DMS53 (cell line): ENCODE measurements at regions not wholly inside any gene's neighbourhood (a gene's known extent, or its start where the extent isn't known, plus 50 kb on each side); places are given as distances from the start of the nearest gene placed in this dataset.

Experiments used
- DNase-seq: peaks from one replicate; lab custom pipeline; 2025; lab: John Stamatoyannopoulos, UW

DNA sequence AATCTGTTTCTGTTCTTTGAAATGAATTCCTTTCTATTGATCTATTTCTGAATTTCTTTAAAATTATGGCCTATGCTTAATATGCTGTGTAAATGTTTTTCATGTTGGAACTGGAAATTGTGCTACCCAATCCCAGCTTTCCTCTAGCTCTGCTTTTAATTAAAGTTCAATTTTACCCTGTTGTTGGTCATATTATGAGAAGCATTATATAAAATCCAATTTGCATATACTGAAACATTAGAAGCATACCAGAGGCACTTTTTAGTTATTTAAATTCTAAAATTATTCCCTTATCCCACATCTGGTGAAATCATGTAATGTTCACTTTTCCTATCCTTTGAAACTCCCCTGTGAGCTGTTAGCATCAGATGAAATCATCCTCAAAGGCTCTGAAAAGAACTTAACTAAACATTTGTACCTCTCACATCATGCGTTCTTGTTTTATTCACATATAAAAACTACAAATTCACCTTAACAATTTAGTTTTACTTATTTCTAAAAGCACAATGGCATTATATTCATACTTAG, 160.6 kb upstream of the COL21A1 start:
- no peak for DNase-seq

DNA sequence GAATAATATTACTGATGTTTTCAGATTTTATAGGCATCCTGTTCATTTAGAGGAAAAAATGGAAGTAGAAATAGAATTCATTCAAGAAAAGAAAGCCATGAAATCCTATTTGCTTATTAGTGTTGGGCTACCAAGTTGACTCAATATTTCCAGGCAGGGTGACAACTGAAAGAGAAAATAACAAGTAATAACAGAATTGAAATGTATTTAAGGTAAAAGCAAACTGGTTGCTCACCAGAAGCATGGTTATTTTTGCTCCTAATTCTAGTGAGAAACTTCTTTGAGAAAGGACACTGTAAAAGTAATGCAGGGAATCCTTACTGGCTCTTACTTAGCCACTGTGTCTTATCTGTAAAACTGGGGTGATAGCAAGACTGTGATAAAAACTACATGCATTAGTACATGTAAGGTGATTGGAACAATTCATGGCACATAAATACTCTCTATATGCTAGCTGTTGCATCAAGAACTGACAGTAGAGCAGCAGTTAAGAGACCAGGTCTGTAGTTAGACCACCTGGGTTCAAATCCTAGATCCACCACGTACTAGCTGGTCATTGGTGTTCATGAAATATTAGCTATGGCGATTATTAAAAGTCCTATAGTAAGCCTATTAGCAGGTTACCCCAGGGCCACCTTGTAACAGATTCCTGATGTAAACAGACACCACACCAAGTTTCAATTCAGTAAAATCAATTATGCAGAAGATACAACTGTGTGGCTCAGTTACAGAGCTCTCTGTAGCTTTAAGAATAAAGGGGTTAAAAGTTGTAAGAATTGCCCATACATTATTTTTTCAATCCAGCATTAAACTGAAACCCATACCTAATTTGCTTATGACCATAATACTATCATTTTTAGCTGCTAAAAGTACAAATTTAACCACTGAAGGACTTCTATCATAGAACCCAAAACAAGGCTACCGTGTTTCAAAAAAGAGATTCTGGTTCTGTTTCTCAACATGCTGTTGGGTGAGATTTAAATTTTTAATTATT, 159.2 kb upstream of the COL21A1 start:
- DNase-seq, result no peak

DNA sequence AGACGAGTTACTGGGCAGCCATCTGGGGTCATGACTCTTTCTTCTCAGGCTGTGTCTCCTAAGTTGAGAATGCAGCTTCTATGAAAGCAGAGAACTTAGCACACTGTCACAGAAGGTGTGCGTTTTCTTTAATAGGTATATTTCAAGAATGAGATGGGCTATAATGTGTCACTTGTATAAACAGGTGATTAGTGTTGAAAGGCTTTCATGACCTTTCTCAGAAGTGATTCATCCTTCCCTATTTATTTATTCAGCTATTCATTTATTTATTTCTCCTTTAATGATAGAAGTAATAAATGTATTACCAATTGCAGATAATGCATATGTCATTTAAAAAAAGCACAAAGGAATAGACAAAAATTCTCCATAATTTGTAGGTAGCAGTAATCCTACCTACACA, 157.2 kb upstream of the COL21A1 start:
- peak; percentile 34 for DNase-seq

- DNase-seq, result no peak
These were observed 156.4 kb upstream of the COL21A1 start for GRCh38 chr6:56403745-56404144.

- DNase-seq, result peak; percentile 8
These were observed 154.2 kb upstream of the COL21A1 start for GRCh38 chr6:56401477-56402070.

DNA sequence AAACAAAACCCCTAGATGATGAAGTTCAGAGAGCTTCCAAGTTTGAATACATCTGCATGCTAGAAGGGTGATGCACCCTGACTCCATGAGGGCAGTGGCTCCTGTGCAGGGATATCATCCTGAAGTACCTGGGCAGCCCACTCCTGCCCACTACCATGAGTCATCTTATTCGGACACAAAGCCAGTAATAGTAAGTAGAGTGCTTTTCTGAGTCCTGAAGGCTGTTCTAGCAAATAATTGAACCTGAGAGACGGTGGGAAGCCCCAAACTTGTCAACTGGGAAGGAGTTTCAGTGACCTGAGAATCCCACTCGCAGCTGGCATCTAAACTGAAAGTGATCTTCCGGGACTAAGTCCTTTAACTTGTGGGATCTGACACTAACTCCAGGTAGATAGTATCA, 152.9 kb upstream of the COL21A1 start:
- DNase-seq, result peak; percentile 75

DNA sequence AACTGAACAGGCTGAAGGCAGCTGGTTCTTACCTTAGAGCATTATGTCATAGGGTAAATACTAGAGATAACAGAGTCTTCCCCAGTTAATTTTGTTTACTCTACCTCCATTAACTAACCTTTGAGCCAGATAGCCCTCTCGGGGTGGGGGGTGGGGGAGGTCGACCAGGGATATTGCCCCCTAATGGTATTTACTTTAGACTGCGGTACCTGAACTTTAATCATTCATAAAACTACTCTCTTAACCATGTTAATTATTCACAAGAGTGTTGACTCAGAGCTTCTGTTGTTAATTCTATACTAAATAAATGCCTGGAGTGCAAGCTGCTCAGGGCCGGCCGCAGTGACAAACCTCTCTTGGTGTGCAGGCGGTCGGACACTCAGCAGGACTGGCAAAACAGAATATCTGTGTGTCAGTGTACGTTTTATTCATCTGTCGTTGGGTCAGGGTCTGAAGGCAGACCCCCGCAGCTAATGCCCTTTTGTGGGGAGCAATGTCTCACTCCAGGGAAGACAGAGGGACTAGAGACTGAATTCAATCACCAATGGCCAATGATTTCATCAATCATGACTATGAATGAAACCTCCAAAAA, 152.4 kb upstream of the COL21A1 start:
- DNase-seq, result peak; percentile 98

DNA sequence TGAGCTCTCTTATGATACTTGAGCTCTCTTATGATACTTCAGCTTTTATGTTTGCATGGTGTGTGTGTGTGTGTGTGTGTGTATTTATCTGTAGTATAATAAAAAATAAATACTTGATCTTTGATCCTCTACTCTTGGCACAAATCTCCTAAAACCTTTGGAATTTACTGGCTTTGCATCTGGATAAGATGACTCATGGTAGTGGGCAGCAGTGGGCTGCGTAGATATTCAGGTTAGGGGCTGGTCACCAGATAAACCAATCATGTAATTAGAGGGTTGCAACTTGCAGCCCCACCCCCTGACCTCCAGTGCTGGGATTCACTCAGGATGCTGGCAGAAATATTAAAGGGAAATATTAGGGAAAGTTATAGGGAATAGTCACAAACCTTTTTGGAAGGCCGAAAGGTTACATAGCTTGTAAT, 151.9 kb upstream of the COL21A1 start:
- DNase-seq, result peak; percentile 93

- DNase-seq, result no peak
These were observed 149.1 kb upstream of the COL21A1 start for GRCh38 chr6:56396435-56396834.

- no peak for DNase-seq
These were observed 146.5 kb upstream of the COL21A1 start for GRCh38 chr6:56393615-56394612.

DNA sequence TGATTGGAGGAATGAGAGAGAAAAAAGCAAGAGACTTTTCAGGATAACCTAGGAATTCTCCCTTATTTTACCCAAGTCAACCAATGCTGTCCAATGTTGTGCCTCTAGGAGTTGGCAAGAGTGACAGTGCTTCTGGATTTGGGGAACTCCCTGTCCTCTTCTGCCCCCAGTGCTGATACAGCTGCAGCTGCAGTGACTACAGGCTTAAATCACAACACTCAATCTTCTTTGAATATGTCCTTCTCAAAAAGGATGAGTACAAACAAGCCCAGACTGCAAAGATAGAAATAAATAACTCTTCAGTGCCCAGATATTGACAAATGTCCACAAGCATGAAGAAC, 141.0 kb upstream of the COL21A1 start:
- DNase-seq, result peak; percentile 91

DNA sequence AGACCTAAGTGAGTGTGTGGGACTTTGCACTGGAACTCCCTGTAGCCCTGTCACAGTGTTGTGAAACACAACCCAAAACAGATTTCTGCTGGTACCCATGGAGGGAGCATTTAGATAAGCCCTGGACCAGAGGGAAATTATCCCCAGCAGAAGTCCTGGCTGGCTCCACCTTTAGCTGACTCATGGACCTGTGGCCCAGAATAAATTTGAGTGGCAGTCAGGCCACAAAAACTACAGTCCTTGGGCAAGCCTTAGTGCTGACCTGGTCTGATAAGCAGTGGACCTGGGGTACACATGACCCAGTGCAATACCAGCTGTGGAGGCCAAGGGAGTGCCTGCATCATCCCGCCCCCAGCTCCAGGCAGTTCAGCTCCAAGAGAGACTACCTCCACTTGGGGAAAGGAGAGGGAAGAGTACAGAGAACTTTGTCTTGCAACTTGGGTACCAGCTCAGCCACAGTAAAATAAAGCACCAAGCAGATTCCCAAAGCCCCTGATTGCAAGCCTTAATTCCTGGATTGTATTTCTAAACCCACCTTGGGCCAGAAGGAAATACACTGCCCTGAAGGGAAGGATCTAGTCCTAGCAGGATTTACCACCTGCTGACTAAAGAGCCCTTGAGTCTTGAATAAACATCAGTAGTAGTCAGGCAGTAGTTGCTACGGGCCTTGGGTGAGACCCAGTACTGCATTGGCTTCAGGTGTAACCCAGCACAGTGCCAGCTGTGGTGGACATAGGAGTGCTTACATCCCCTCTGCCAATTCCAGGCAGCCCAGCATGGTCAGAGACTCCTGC, 140.4 kb upstream of the COL21A1 start:
- peak; percentile 98 for DNase-seq

- peak; percentile 64 for DNase-seq
These were observed 139.3 kb upstream of the COL21A1 start for GRCh38 chr6:56386717-56387116.

DNA sequence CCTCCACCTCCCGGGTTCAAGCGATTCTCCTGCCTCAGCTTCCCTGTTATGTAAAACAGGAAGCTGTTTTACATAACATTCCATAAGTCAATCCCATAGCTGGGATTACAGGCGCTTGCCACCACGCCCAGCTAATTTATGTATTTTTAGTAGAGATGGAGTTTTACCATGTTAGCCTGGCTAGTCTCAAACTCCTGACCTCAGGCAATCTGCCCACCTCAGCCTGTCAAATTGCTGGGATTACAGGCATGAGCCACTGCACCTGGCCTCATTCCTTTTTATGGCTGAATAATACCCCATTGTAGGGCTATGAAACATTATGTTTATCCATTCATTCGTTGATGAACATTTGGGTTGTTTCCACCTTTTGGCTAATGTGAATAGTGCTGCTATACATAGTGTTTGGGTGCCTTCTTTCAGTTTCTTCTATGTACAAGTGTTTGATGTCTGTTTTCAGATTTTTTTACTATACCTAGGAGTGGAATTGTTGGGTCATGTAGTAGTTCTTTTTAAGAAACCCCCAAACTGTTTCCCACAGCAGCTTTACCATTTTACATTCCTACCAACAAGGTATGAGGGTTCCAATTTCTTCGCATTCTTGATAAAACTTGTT, 138.7 kb upstream of the COL21A1 start:
- DNase-seq, result no peak

GRCh38 chr6:56383160-56383559, 135.8 kb upstream of the COL21A1 start:
- DNase-seq, result no peak

DNA sequence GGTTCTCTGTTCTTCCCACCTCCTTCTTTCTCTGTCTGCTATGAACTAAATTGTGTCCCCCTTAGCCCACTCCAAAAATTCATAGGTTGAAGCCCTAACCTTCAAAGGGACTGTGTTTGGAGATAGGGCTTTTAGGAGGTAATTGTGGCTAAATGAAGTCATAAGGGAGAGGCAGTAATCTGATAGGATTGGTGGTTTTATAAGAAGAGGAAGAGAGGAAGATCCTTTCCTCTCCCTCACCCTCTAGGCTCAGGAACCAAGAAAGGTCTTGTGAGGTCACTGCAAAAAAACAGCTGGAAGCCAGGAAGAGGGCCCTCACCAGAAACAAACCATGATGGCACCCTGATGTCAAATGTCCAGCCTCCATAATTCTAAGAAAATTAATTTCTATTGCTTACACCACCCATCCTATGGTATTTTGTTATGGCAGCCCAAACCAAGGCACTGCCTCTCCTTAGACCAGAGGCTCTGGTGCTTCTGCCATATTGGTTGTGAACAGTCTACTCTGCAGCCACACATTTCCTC, 135.1 kb upstream of the COL21A1 start:
- DNase-seq, result no peak

DNA sequence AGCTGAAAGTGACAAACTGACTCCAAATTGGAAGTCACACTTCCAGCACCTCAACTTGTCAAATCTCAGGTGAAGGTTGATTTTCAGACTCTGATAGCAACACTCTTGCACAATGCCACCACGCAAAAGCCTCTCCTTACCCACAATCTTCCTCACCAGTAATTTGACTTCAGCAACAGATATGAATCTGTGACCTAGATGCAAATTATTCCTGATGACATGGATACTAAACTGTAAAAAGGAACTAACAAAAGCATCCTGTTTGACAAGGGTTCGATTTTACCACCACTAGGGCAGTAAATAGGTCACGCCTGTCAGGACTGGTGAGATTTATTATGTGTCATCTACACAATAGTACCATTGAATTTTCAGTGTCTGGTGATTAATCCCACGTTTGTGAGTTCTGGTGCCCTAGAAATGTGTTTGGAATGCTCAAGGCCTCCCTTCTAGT, 134.4 kb upstream of the COL21A1 start:
- DNase-seq, result peak; percentile 47

GRCh38 chr6:56380476-56380875, 133.1 kb upstream of the COL21A1 start:
- DNase-seq, result peak; percentile 11

DNA sequence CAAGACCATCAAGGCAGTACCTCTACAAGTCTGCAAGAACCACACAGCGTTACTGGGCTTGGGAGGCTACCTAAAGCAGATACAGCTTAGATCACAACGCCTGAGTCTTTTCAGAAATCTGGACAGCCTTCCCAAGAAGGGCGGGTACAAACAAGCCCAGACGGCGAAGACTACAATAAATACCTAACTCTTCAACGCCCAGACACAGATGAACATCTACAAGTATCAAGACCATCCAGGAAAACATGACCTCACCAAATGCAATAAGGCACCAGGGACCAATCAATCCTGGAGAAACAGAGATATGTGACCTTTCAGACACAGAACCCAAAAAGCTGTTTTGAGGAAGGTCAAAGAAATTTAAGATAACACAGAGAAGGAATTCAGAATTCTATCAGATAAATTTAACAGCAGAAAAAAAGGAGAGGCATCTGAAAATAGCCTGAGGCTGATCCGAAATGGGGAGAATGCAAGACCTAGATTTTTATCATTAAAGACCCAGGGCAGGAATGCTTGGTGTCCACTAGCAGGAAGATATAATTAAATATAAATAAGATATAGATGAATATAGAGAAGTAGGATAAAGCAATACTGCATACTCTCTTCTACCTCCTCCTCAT, 131.7 kb upstream of the COL21A1 start:
- no peak for DNase-seq
